SK-N-SH (cell line): ENCODE measurements at regions not wholly inside any gene's neighbourhood (a gene's known extent, or its start where the extent isn't known, plus 50 kb on each side); places are given as distances from the start of the nearest gene placed in this dataset.
A peak's percentile ranks its signal among the peaks of the same experiment; 100 is the strongest.

Experiments used
- CTCF ChIA-PET: fragments of 300-600, 350-600 bp; formaldehyde crosslinking; extraction: SDS; loops from one replicate; lab custom pipeline; 2021; lab: Yijun Ruan, JAX
- POLR2A ChIA-PET: fragments of 350-600 bp; sonication (Branson Sonifier 250); formaldehyde crosslinking; extraction: SDS; loops from one replicate; lab custom pipeline; 2020; ENCODE audit warnings: antibody characterized with exemption, inconsistent platforms; lab: Yijun Ruan, JAX
- DNase-seq: peaks from one replicate; pipeline ENCODE4 v3.0.0; 2012
- H2AFZ ChIP-seq: fragments of 200-600 bp; sonication (generic); 2 replicates; pipeline ENCODE4 v1.8.1; 2016; ENCODE audit warnings: antibody characterized with exemption, mild to moderate bottlenecking, low read depth
- H3F3A ChIP-seq: fragments of 200-600 bp; sonication (generic); replicated peaks from 2 replicates; pipeline ENCODE3; 2016; ENCODE audit warnings: antibody characterized with exemption, mild to moderate bottlenecking; ENCODE audit not compliant: insufficient read depth
- H3K27ac ChIP-seq, 2 experiments: fragments of 200-500 bp in 1 of 2; fragments of 200-600 bp in 1 of 2; sonication (Bioruptor generic) in 1 of 2; sonication (generic), shearing (Covaris generic) in 1 of 2; 2 replicates each; pipeline versions ENCODE4 v1.5.1 to v1.6.1; 2014 to 2016; ENCODE audit warnings: low read depth in 2 of 2, inconsistent platforms in 1 of 2, low read length in 1 of 2, mild to moderate bottlenecking in 1 of 2, mixed read lengths in 1 of 2
- H3K27me3 ChIP-seq: fragments of 200-600 bp; sonication (generic), shearing (Covaris generic); 2 replicates; pipeline ENCODE4 v1.6.1; 2016; ENCODE audit warnings: mixed run types; ENCODE audit not compliant: insufficient read depth
- H3K36me3 ChIP-seq, 2 experiments: fragments of 200-500 bp in 1 of 2; fragments of 200-600 bp in 1 of 2; sonication (Bioruptor generic) in 1 of 2; sonication (generic) in 1 of 2; replicated peaks in 1 of 2; 2 replicates each; pipeline versions ENCODE3 to v1.5.1; 2014 to 2016; ENCODE audit warnings: low read length in 1 of 2, mild to moderate bottlenecking in 1 of 2; ENCODE audit not compliant: insufficient read depth in 2 of 2, control insufficient read depth in 1 of 2
- H3K4me1 ChIP-seq, 2 experiments: fragments of 200-500 bp in 1 of 2; fragments of 200-600 bp in 1 of 2; sonication (Bioruptor generic) in 1 of 2; sonication (generic), shearing (Covaris generic) in 1 of 2; 2 replicates each; pipeline versions ENCODE4 v1.5.1 to v1.6.1; 2014 to 2016; ENCODE audit warnings: low read depth in 1 of 2, low read length in 1 of 2, mixed run types in 1 of 2; ENCODE audit not compliant: insufficient read depth in 2 of 2, control insufficient read depth in 1 of 2
- H3K4me2 ChIP-seq: fragments of 200-600 bp; sonication (generic), shearing (Covaris generic); 2 replicates; pipeline ENCODE4 v1.6.1; 2017; ENCODE audit warnings: mixed run types
- H3K4me3 ChIP-seq, 2 experiments: fragments of 200-500 bp in 1 of 2; fragments of 200-600 bp in 1 of 2; sonication (Bioruptor generic) in 1 of 2; sonication (generic), shearing (Covaris generic) in 1 of 2; 2 replicates each; pipeline versions ENCODE4 v1.5.1 to v1.8.1; 2014 to 2016; ENCODE audit warnings: low read depth in 2 of 2, inconsistent platforms in 1 of 2, low read length in 1 of 2, mild to moderate bottlenecking in 1 of 2, mixed read lengths in 1 of 2, moderate library complexity in 1 of 2
- H3K79me2 ChIP-seq: fragments of 200-600 bp; sonication (generic); 2 replicates; pipeline ENCODE4 v1.8.1; 2017; ENCODE audit warnings: mild to moderate bottlenecking; ENCODE audit not compliant: insufficient read depth
- H3K9ac ChIP-seq: fragments of 200-600 bp; sonication (generic); 2 replicates; pipeline ENCODE4 v1.6.1; 2017; ENCODE audit warnings: mixed run types
- H3K9me2 ChIP-seq: fragments of 200-600 bp; sonication (generic); 2 replicates; pipeline ENCODE4 v1.6.1; 2017; ENCODE audit warnings: mixed run types
- H3K9me3 ChIP-seq: fragments of 200-600 bp; sonication (generic); 2 replicates; pipeline ENCODE4 v1.6.1; 2017; ENCODE audit warnings: mixed run types, mild to moderate bottlenecking, moderate library complexity
- H4K20me1 ChIP-seq: fragments of 200-600 bp; sonication (generic); 2 replicates; pipeline ENCODE4 v1.6.1; 2017; ENCODE audit warnings: mild to moderate bottlenecking, mixed run types; ENCODE audit not compliant: insufficient read depth
- CHD2 ChIP-seq: fragments of 150-350 bp; IDR thresholded peaks from 2 replicates; pipeline ENCODE4 v1.6.1; 2018; ENCODE audit warnings: low read length; ENCODE audit not compliant: partially characterized antibody
- EP300 ChIP-seq, 2 experiments: IDR thresholded peaks; 2 replicates each; pipeline versions ENCODE4 v1.4.0 to v1.6.1; 2012; ENCODE audit warnings: borderline replicate concordance in 1 of 2, low read depth in 1 of 2, low read length in 1 of 2
- EZH2phosphoT487 ChIP-seq: fragments of 200-600 bp; sonication (generic); IDR thresholded peaks from 2 replicates; pipeline ENCODE4 v1.6.1; 2017; ENCODE audit warnings: low read depth, mixed run types, mild to moderate bottlenecking, antibody characterized with exemption, moderate library complexity, borderline replicate concordance
- FOXM1 ChIP-seq: IDR thresholded peaks from 2 replicates; pipeline ENCODE4 v1.4.0; 2012; ENCODE audit warnings: low read depth, mild to moderate bottlenecking
- GABPA ChIP-seq: IDR thresholded peaks from 2 replicates; pipeline ENCODE4 v1.4.0; 2012; ENCODE audit warnings: low read depth, mild to moderate bottlenecking
- IRF3 ChIP-seq: fragments of 150-350 bp; IDR thresholded peaks from 2 replicates; pipeline ENCODE4 v1.6.1; 2016; ENCODE audit warnings: mild to moderate bottlenecking, low read depth, low read length
- MXI1 ChIP-seq: IDR thresholded peaks from 2 replicates; pipeline ENCODE4 v1.6.1; 2012; ENCODE audit warnings: mild to moderate bottlenecking, low read depth, low read length, improper control_type of control experiment
- NFIC ChIP-seq: IDR thresholded peaks from 2 replicates; pipeline ENCODE4 v1.4.0; 2012; ENCODE audit warnings: borderline replicate concordance
- NRF1 ChIP-seq: IDR thresholded peaks from 2 replicates; pipeline ENCODE4 v1.6.1; 2012; ENCODE audit warnings: low read depth, mild to moderate bottlenecking, low read length
- POLR2AphosphoS5 ChIP-seq: IDR thresholded peaks from 2 replicates; pipeline ENCODE4 v1.6.1; 2012; ENCODE audit warnings: low read depth, low read length
- RAD21 ChIP-seq: IDR thresholded peaks from 2 replicates; pipeline ENCODE4 v1.6.1; 2012; ENCODE audit warnings: mild to moderate bottlenecking, low read length
- RCOR1 ChIP-seq: fragments of 150-350 bp; IDR thresholded peaks from 2 replicates; pipeline ENCODE4 v1.6.1; 2017; ENCODE audit warnings: antibody characterized with exemption, low read length
- RFX5 ChIP-seq: IDR thresholded peaks from 2 replicates; pipeline ENCODE4 v1.6.1; 2012; ENCODE audit warnings: mild to moderate bottlenecking, improper control_type of control experiment, low read length
- RXRA ChIP-seq: IDR thresholded peaks from 2 replicates; pipeline ENCODE4 v1.4.0; 2012; ENCODE audit warnings: low read depth, mild to moderate bottlenecking, borderline replicate concordance
- TEAD4 ChIP-seq: IDR thresholded peaks from 2 replicates; pipeline ENCODE4 v1.4.0; 2012; ENCODE audit warnings: mild to moderate bottlenecking, borderline replicate concordance; ENCODE audit not compliant: insufficient read depth
- USF2 ChIP-seq: fragments of 150-350 bp; IDR thresholded peaks from 2 replicates; pipeline ENCODE4 v1.6.1; 2017; ENCODE audit warnings: antibody characterized with exemption, low read length, low read depth, borderline replicate concordance
- YY1 ChIP-seq: IDR thresholded peaks from 2 replicates; pipeline ENCODE4 v1.4.0; 2012; ENCODE audit warnings: low read depth, mild to moderate bottlenecking
- WGBS: methylation state at CpG from one replicate; pipeline ENCODE4 v1.1.6; 2017; ENCODE audit warnings: low lambda C conversion rate; 5-methylcytosine and 5-hydroxymethylcytosine counted together
- TF ChIP-seq, protein P1 (sequence below): IDR thresholded peaks from 2 replicates; pipeline ENCODE4 v1.4.0; 2012; ENCODE audit warnings: low read depth, borderline replicate concordance
- TF ChIP-seq, protein P2 (sequence below): IDR thresholded peaks from 2 replicates; pipeline ENCODE4 v1.4.0; 2012; ENCODE audit warnings: low read depth

DNA sequence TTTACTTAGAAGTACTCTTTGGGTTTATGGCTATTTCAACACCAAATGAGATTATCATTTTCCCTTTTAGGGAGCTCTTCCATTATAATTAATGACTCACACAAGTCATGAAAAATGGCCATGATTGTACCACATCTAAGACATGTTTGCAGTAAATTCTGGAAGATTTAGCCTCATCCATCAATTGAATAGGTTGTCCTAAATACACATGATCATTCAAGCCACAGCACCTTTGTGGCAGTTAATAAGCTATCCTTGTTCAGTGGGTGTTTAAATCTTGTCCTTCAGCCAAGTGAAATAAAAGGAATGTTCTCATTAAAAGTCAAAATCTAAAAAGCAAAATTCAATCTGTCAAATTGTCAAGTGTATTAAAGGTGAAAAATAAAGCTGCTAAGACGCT is 237.5 kb downstream of the ZPLD1 start:
- Histone ChIP-seq H3K27ac (no peak overlapping the region; a peak in 1 of 4 replicates), H3K4me1 (peaks cover 0 to 10% of the 10 kb centered on the region in 2 experiments; a peak in 2 of 4 replicates), H3K9me2 (no peaks in the 10 kb centered on the region), H3K79me2 (no peaks in the 10 kb centered on the region), H3K4me3 (no peak overlapping the region), H3K27me3 (no peaks in the 10 kb centered on the region), H4K20me1 (no peaks in the 10 kb centered on the region), H3F3A (no peaks in the 10 kb centered on the region), H3K36me3 (no peaks in the 10 kb centered on the region), H3K9ac (no peak overlapping the region), H3K4me2 (no peak overlapping the region), H2AFZ (no peak overlapping the region), H3K9me3 (no peaks in the 10 kb centered on the region)
- ChIA-PET CTCF (interaction anchor here (0.7 to 3.0 kb wide), 16 partner anchors 12 to 1367 kb away, joined by 3 to 37 read pairs (median 8); no protein-coding TSS in a partner anchor), POLR2A (no interaction called here)
- TF ChIP-seq, protein P1, sequence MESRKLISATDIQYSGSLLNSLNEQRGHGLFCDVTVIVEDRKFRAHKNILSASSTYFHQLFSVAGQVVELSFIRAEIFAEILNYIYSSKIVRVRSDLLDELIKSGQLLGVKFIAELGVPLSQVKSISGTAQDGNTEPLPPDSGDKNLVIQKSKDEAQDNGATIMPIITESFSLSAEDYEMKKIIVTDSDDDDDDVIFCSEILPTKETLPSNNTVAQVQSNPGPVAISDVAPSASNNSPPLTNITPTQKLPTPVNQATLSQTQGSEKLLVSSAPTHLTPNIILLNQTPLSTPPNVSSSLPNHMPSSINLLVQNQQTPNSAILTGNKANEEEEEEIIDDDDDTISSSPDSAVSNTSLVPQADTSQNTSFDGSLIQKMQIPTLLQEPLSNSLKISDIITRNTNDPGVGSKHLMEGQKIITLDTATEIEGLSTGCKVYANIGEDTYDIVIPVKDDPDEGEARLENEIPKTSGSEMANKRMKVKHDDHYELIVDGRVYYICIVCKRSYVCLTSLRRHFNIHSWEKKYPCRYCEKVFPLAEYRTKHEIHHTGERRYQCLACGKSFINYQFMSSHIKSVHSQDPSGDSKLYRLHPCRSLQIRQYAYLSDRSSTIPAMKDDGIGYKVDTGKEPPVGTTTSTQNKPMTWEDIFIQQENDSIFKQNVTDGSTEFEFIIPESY: no peak
- no peak for TF ChIP-seq MXI1
- no peak for TF ChIP-seq EP300 (IDR thresholded peaks at IDR 0.05; ENCODE audit: borderline replicate concordance in 1 of 2, low read depth in 1 of 2, low read length in 1 of 2)
- no peak for TF ChIP-seq RAD21
- no peak for TF ChIP-seq NFIC
- TF ChIP-seq RXRA: no peak
- no peak for TF ChIP-seq RFX5
- TF ChIP-seq GABPA: no peak
- no peak for TF ChIP-seq TEAD4
- no peak for TF ChIP-seq YY1
- no peak for TF ChIP-seq FOXM1
- 67% methylated on average over 1 of the region's 1 CpG for WGBS
- DNase-seq: no peak

DNA sequence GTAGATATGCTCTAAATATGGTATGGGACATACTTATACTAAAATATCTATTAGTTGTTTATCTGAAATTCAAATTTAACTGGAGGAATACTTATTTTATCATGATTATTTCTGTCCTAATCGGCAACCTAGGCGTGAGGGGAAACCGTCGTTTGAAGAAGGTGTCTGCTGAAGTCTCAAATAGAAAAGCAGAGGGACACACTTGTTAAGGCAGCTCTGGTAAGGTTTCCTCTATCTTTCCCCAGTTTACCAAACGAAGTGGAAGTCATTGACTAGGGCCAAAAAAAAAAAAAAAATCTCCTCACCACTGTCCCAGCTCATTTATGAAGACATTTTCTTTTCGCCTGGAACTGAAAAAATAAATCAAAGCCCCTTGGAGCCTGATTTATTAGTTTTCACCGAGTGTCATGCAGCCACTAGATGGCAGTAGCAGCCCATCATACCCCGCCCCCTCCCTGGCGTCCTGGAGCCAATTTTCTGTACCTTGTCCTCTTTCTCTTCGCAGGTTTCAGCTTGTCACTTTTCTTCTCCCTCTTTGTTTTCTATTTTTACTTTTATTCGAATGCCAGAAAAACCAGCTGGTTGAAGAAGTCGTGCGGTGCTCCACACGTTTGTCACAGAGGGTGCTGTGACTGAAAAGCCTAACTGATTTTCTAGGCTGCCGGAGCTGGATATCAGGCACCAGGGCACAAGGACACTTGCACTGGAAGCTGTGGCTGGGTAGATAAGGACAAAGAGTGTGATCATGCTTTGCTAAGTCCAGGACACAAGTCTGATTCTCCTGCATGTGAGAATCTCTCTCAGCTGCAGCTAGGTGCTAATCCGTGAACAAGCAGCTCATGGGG is 238.7 kb downstream of the ZPLD1 start:
- 26% methylated on average over 16 of the region's 16 CpGs for WGBS
- Histone ChIP-seq H3K36me3 (no peaks in the 10 kb centered on the region), H3K9me3 (no peaks in the 10 kb centered on the region), H3K9me2 (no peaks in the 10 kb centered on the region), H3K4me3 (peak overlapping the region; percentile 33 to 37; a peak in 3 of 4 replicates), H3K9ac (no peak overlapping the region), H3K4me2 (peak overlapping the region; percentile 27; the same call in 1 of the 2 replicates), H3K4me1 (peaks cover 0 to 10% of the 10 kb centered on the region in 2 experiments; a peak in 2 of 4 replicates), H2AFZ (no peak overlapping the region), H3K27me3 (no peaks in the 10 kb centered on the region), H4K20me1 (no peaks in the 10 kb centered on the region), H3K27ac (peak overlapping the region in 1 of 2 experiments; percentile 93; a peak in 2 of 4 replicates), H3K79me2 (no peaks in the 10 kb centered on the region), H3F3A (no peaks in the 10 kb centered on the region)
- DNase-seq: peak; percentile 64
- CTCF ChIA-PET: interaction anchor here (0.6 to 3.0 kb wide), 68 partner anchors 8 to 1931 kb away, joined by 3 to 37 read pairs (median 3); no protein-coding TSS in a partner anchor
- POLR2A ChIA-PET: interaction anchor here (1.1 kb wide), 1 partner anchor 79 kb away, joined by 3 read pairs; no protein-coding TSS in a partner anchor
- TF ChIP-seq IRF3: no peak
- TF ChIP-seq, protein P2, sequence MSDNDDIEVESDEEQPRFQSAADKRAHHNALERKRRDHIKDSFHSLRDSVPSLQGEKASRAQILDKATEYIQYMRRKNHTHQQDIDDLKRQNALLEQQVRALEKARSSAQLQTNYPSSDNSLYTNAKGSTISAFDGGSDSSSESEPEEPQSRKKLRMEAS: no peak
- TF ChIP-seq EZH2phosphoT487: no peak
- no peak for TF ChIP-seq NRF1
- no peak for TF ChIP-seq NFIC
- no peak for TF ChIP-seq CHD2
- TF ChIP-seq POLR2AphosphoS5: no peak
- no peak for TF ChIP-seq RCOR1
- TF ChIP-seq USF2: no peak
